GM12874 (cell line): ENCODE measurements at regions not wholly inside any gene's neighbourhood (a gene's known extent, or its start where the extent isn't known, plus 50 kb on each side); places are given as distances from the start of the nearest gene placed in this dataset.

Source experiments
- TF ChIP-seq, protein P1 (sequence below): IDR thresholded peaks from 2 replicates; pipeline ENCODE4 v1.5.1; 2011; ENCODE audit warnings: low read depth, mild to moderate bottlenecking, control low read depth, low read length, moderate library complexity; ENCODE audit not compliant: insufficient read depth

DNA sequence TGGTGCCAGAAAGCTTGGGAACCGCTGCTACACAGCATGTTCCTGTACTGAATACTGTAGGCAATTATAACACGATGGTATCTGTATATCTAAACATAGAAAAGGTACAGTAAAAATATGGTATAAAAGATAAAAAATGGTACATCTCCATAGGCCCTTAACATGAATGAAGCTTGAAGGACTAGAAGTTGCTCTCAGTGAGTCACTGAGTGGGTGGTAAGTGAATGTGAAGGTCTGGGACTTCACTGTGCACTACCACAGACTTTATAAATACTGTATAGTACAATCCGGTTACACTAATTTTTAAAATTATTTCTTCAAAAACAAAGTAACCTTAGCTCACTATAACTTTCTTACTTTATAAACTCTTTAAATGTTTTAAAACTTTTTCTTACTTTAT lies 819.9 kb upstream of the GRAMD2B start:
- TF ChIP-seq, protein P1, sequence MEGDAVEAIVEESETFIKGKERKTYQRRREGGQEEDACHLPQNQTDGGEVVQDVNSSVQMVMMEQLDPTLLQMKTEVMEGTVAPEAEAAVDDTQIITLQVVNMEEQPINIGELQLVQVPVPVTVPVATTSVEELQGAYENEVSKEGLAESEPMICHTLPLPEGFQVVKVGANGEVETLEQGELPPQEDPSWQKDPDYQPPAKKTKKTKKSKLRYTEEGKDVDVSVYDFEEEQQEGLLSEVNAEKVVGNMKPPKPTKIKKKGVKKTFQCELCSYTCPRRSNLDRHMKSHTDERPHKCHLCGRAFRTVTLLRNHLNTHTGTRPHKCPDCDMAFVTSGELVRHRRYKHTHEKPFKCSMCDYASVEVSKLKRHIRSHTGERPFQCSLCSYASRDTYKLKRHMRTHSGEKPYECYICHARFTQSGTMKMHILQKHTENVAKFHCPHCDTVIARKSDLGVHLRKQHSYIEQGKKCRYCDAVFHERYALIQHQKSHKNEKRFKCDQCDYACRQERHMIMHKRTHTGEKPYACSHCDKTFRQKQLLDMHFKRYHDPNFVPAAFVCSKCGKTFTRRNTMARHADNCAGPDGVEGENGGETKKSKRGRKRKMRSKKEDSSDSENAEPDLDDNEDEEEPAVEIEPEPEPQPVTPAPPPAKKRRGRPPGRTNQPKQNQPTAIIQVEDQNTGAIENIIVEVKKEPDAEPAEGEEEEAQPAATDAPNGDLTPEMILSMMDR = no peak

GRCh38 chr5:125604104-125604503 lies 819.1 kb upstream of the GRAMD2B start:
- TF ChIP-seq, protein P1 = no peak

DNA sequence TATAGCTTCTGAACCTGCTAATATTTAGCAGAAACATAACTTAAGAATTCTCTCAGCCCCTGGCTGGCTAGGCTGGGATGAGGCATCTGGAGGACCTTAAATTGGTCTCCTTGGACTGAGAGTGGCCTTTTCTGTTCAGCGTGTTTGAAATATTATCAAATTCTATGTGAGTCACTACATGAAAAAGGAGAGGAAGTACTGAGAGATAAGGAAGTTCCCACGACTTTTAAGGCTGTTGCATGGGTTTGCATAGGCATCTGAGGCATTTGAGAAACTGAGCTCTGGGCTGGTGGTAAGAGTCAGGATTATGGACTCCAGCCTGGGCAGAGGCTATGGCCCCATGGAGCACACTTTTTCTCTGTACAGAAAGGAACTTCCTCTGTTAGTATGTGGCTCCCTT lies 816.2 kb upstream of the GRAMD2B start:
- TF ChIP-seq, protein P1 = no peak

DNA sequence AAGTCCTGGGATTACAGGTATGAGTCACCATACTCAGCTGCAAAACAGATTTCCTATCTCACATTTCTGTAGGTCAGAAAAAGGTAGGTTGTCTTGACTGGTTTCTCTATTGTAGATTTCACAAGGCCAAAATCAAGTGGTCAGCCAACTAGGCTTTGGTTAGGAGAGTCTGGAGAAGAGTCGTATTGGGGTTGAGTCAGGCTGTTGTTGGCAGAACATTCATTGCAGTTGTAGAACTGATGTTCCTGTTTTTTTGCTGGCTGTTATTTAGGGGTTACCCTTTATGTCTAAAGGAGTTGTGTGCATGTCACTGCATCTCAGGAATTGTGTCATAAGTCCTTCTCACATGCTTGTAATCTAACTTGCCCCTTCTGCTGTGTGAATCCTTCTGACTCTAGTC lies 814.2 kb upstream of the GRAMD2B start:
- TF ChIP-seq, protein P1 = no peak

DNA sequence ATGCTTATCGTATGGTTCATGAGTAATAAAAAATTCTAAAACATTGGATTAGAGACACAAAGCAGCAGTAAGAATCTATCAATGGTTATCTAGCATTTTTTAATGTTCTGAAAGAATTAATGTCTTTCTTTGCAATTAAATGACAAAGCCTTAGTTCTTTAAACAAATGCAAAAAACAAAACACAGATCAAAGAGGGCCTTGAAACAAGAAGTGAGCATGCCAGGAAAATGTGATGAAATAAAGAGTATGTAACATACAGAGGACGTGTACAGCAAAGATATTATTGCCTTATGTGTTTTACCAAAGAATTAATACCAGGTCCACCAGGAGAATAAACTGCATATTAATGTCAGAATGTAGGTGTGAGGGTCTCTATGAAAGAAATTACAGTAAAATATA lies 812.3 kb upstream of the GRAMD2B start:
- TF ChIP-seq, protein P1 = no peak

DNA sequence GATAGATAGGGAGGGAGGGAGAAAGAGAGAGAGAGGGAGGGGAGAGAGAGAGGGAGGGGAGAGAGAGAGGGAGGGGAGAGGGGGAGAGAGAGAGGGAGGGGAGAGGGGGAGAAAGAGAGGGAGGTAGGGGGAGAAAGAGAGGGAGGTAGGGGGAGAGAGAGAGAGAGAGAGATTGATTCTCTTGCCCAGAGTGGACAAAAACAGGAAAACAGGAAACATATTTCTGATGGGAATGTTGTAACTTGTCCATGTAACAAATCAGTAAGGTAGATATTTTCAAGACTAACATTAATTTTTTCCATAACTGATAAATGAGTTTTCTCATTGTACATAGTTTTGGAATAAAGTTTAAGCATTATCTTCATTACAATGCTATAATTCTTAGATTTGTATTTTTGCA lies 811.7 kb upstream of the GRAMD2B start:
- TF ChIP-seq, protein P1 = no peak

- TF ChIP-seq, protein P1 = no peak
Observed at GRCh38 chr5:125612181-125612721, 811.0 kb upstream of the GRAMD2B start.
